ENCODE measurements at regions not wholly inside any gene's neighbourhood (a gene's known extent, or its start where the extent isn't known, plus 50 kb on each side); places are given as distances from the start of the nearest gene placed in this dataset.

- no peaks in the 10 kb centered on the region for H3K27me3 Mint-ChIP-seq
- no peak overlapping the region for H3K4me3 Mint-ChIP-seq
- H3K9me3 Mint-ChIP-seq: no peaks in the 10 kb centered on the region
- peaks cover 5% of the 10 kb centered on the region for H3K4me1 Mint-ChIP-seq (ENCODE audit: unreplicated experiment)
- DNase-seq (ENCODE audit: extremely low spot score, unreplicated experiment): no peak
- no peak for TF ChIP-seq CTCF (conservative IDR thresholded peaks at IDR 0.05)
- peaks cover 10% of the 10 kb centered on the region for H3K36me3 Mint-ChIP-seq
- no peak overlapping the region for H3K27ac Mint-ChIP-seq
Measured at GRCh38 chr17:63246344-63246743, 199.8 kb downstream of the CYB561 start.

GRCh38 chr17:63247706-63248105, 198.4 kb downstream of the CYB561 start:
- Mint-ChIP-seq H3K36me3 (peaks cover 10% of the 10 kb centered on the region), H3K27me3 (no peaks in the 10 kb centered on the region), H3K27ac (no peak overlapping the region), H3K4me1 (ENCODE audit: unreplicated experiment) (peaks cover 5% of the 10 kb centered on the region), H3K4me3 (no peak overlapping the region), H3K9me3 (no peaks in the 10 kb centered on the region)
- no peak for DNase-seq (ENCODE audit: extremely low spot score, unreplicated experiment)
- TF ChIP-seq CTCF (conservative IDR thresholded peaks at IDR 0.05): no peak

GRCh38 chr17:63249256-63250004, 196.7 kb downstream of the CYB561 start:
- Mint-ChIP-seq H3K9me3 (no peaks in the 10 kb centered on the region), H3K4me1 (ENCODE audit: unreplicated experiment) (peaks cover 5% of the 10 kb centered on the region), H3K4me3 (no peak overlapping the region), H3K27ac (no peak overlapping the region), H3K36me3 (peaks cover 11% of the 10 kb centered on the region), H3K27me3 (no peaks in the 10 kb centered on the region)
- no peak for DNase-seq (ENCODE audit: extremely low spot score, unreplicated experiment)
- no peak for TF ChIP-seq CTCF (conservative IDR thresholded peaks at IDR 0.05)

GRCh38 chr17:63250830-63251229, 195.3 kb downstream of the CYB561 start:
- Mint-ChIP-seq H3K27ac (no peak overlapping the region), H3K9me3 (no peaks in the 10 kb centered on the region), H3K4me3 (no peak overlapping the region), H3K27me3 (no peaks in the 10 kb centered on the region), H3K4me1 (ENCODE audit: unreplicated experiment) (peaks cover 5% of the 10 kb centered on the region), H3K36me3 (peaks cover 5% of the 10 kb centered on the region)
- DNase-seq (ENCODE audit: extremely low spot score, unreplicated experiment): no peak
- no peak for TF ChIP-seq CTCF (conservative IDR thresholded peaks at IDR 0.05)

GRCh38 chr17:63258785-63259184, 187.3 kb downstream of the CYB561 start:
- Mint-ChIP-seq H3K36me3 (peaks cover 12% of the 10 kb centered on the region), H3K4me3 (no peak overlapping the region), H3K27ac (peak overlapping the region; percentile 53), H3K4me1 (ENCODE audit: unreplicated experiment) (no peaks in the 10 kb centered on the region), H3K9me3 (peaks cover 9% of the 10 kb centered on the region), H3K27me3 (no peaks in the 10 kb centered on the region)
- DNase-seq (ENCODE audit: extremely low spot score, unreplicated experiment): no peak
- no peak for TF ChIP-seq CTCF (conservative IDR thresholded peaks at IDR 0.05)

All from type B pancreatic cell (in vitro differentiated cells).